A549 (cell line): ENCODE measurements at regions not wholly inside any gene's neighbourhood (a gene's known extent, or its start where the extent isn't known, plus 50 kb on each side); places are given as distances from the start of the nearest gene placed in this dataset.

Experiments used
- ATAC-seq, 2 experiments: fragments of 200-7000 bp in 1 of 2; fragments of >200 bp in 1 of 2; cut with Nextera tagmentation in 1 of 2; cut with Tn5 transposase in 1 of 2; 3 replicates each; pipeline versions ENCODE4 v1.8.0 to v1.9.1; 2018 to 2020; ENCODE audit warnings: mild to moderate bottlenecking in 1 of 2, moderate library complexity in 1 of 2
- CTCF ChIA-PET: fragments of 300-600 bp; sonication (Branson Sonifier 250); formaldehyde crosslinking; extraction: SDS; loops from one replicate; lab custom pipeline; 2021; ENCODE audit warnings: antibody characterized with exemption, inconsistent platforms; lab: Yijun Ruan, JAX
- POLR2A ChIA-PET: fragments of 350-600 bp; formaldehyde crosslinking; extraction: SDS; loops from one replicate; lab custom pipeline; 2021; ENCODE audit warnings: antibody characterized with exemption, inconsistent platforms; lab: Yijun Ruan, JAX
- DNase-seq, 2 experiments: peaks; one replicate each; pipeline versions ENCODE4 v3.0.0 to v3.0.0-alpha.2; 2011 to 2016; ENCODE audit warnings: low read depth in 1 of 2, low spot score in 1 of 2
- FAIRE-seq: peaks from 2 replicates; lab custom pipeline; 2011; peaks lifted over from hg19 to GRCh38; lab: Jason Lieb, UNC
- H3K27ac ChIP-seq, 2 experiments: fragments of >200 bp; sonication (Bioruptor Twin); formaldehyde crosslinking; 3 replicates each; pipeline ENCODE4 v1.5.1; 2016 to 2017
- H3K4me1 ChIP-seq: fragments of >200 bp; sonication (Bioruptor Twin); formaldehyde crosslinking; 3 replicates; pipeline ENCODE4 v1.6.1; 2016
- H3K4me2 ChIP-seq: fragments of >200 bp; sonication (Bioruptor Twin); formaldehyde crosslinking; 3 replicates; pipeline ENCODE4 v1.6.1; 2016
- H3K4me3 ChIP-seq: fragments of >200 bp; sonication (Bioruptor Twin); formaldehyde crosslinking; 3 replicates; pipeline ENCODE4 v1.5.1; 2016
- H3K9me3 ChIP-seq: fragments of >200 bp; sonication (Bioruptor Twin); formaldehyde crosslinking; 3 replicates; pipeline ENCODE4 v1.6.1; 2016
- CBX2 ChIP-seq: fragments of 200-600 bp; sonication (generic); IDR thresholded peaks from 2 replicates; pipeline ENCODE4 v1.6.1; 2016; ENCODE audit warnings: low read depth, mild to moderate bottlenecking, borderline replicate concordance
- CEBPB ChIP-seq, 2 experiments: fragments of >200 bp in 1 of 2; sonication (Bioruptor Twin) in 1 of 2; formaldehyde crosslinking in 1 of 2; IDR thresholded peaks; 2 replicates each; pipeline ENCODE4 v1.6.1; 2012 to 2016
- CHD4 ChIP-seq: fragments of 200-600 bp; sonication (generic); IDR thresholded peaks from 2 replicates; pipeline ENCODE4 v1.6.1; 2016; ENCODE audit warnings: antibody characterized with exemption, mild to moderate bottlenecking, borderline replicate concordance
- ESRRA ChIP-seq: fragments of 150-350 bp; IDR thresholded peaks from 2 replicates; pipeline ENCODE4 v1.6.1; 2014; ENCODE audit warnings: mild to moderate bottlenecking, low read length, borderline replicate concordance
- FOSB ChIP-seq: fragments of 250-450 bp; sonication (Bioruptor Pico); IDR thresholded peaks from 2 replicates; pipeline ENCODE4 v1.5.0; 2020; ENCODE audit warnings: mild to moderate bottlenecking, moderate library complexity
- HDAC2 ChIP-seq: fragments of 200-600 bp; sonication (generic); IDR thresholded peaks from 2 replicates; pipeline ENCODE4 v1.6.1; 2016
- HOXA7 ChIP-seq: fragments of 250-450 bp; sonication (Bioruptor Pico); IDR thresholded peaks from 2 replicates; pipeline ENCODE4 v1.5.0; 2020; ENCODE audit warnings: mild to moderate bottlenecking, moderate library complexity
- PHF8 ChIP-seq: fragments of 200-600 bp; sonication (generic); IDR thresholded peaks from 2 replicates; pipeline ENCODE4 v1.6.1; 2016; ENCODE audit warnings: low read depth, mild to moderate bottlenecking, antibody characterized with exemption, moderate library complexity, borderline replicate concordance
- POLR2A ChIP-seq: IDR thresholded peaks from 2 replicates; pipeline ENCODE4 v1.6.1; 2012; ENCODE audit warnings: mild to moderate bottlenecking, low read length
- RARB ChIP-seq: fragments of 250-450 bp; sonication (Bioruptor Pico); IDR thresholded peaks from 2 replicates; pipeline ENCODE4 v1.8.0; 2021; ENCODE audit warnings: mild to moderate bottlenecking, moderate library complexity
- RCOR1 ChIP-seq: fragments of 150-350 bp; IDR thresholded peaks from 2 replicates; pipeline ENCODE4 v1.6.1; 2014; ENCODE audit warnings: antibody characterized with exemption, low read length, low read depth
- SMC3 ChIP-seq: fragments of >200 bp; sonication (Bioruptor Twin); formaldehyde crosslinking; IDR thresholded peaks from 3 replicates; pipeline ENCODE4 v1.6.1; 2018; ENCODE audit warnings: inconsistent platforms
- WGBS: methylation state at CpG from one replicate; pipeline ENCODE4 v1.1.6; 2017; ENCODE audit errors: missing lambda C conversion rate; 5-methylcytosine and 5-hydroxymethylcytosine counted together
- TF ChIP-seq, protein P1 (sequence below): fragments of 200-600 bp; sonication (generic); IDR thresholded peaks from 2 replicates; pipeline ENCODE4 v1.6.1; 2016; ENCODE audit warnings: antibody characterized with exemption, mild to moderate bottlenecking, moderate library complexity
- TF ChIP-seq, protein P2 (sequence below): fragments of 250-450 bp; sonication (Bioruptor Pico); IDR thresholded peaks from 2 replicates; pipeline ENCODE4 v1.5.0; 2021; ENCODE audit warnings: mild to moderate bottlenecking, moderate library complexity, borderline replicate concordance
- TF ChIP-seq, protein P3 (sequence below): IDR thresholded peaks from 2 replicates; pipeline ENCODE4 v1.6.1; 2012
- TF ChIP-seq, protein P4 (sequence below): fragments of >200 bp; sonication (Bioruptor Twin); formaldehyde crosslinking; IDR thresholded peaks from 3 replicates; pipeline ENCODE4 v1.6.1; 2016
- TF ChIP-seq, protein P5 (sequence below): fragments of >200 bp; sonication (Bioruptor Twin); formaldehyde crosslinking; IDR thresholded peaks from 3 replicates; pipeline ENCODE4 v1.5.1; 2016

DNA sequence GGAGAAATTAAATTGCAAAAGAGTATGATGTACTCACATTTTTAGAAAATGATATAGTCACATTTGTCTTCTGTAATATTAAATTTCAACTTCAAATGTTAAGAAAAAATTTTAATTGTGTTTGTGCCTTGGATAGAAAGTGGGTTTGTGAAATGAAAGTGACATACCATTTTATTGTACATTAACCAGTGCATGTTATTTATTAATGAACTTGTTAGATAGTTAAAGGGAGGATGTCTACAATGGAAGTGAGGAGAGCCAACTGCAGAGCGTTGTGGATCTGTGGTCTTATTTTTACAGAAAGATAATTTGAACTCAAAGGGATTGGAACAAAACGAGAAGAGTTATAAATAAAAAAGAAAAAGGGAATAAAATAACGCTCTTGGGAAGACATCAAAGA lies 291.7 kb downstream of the ARL4A start:
- POLR2A ChIA-PET: no interaction called here
- FAIRE-seq: no peak

DNA sequence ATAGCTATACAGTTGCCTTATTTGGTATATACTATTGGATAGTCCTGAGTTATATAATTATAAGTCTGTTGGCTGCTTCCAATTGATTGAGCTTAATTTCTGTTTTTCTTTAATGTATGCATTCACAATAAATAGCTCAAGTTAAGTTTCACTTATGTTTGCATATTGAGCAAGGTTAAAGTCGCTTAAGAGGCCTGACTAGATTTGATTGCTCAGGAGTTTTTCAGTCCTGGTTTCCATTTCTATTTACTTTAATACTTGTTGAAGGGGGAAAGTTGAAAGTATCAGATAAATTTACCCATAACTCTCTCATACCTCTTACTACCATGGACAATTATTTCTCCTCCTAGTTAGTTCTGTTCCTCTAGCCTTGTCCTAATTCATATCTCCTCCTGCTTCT lies 294.7 kb downstream of the ARL4A start:
- ATAC-seq (no peak), DNase-seq (no peak), FAIRE-seq (peak; percentile 13)
- Histone ChIP-seq H3K4me2 (no peak overlapping the region), H3K4me1 (peaks cover 22% of the 10 kb centered on the region), H3K4me3 (no peak overlapping the region), H3K27ac (no peak overlapping the region), H3K9me3 (no peaks in the 10 kb centered on the region)
- CTCF ChIA-PET: no interaction called here
- POLR2A ChIA-PET: no interaction called here
- TF ChIP-seq CBX2 (no peak), ESRRA (no peak), RCOR1 (no peak), CEBPB (IDR thresholded peaks at IDR 0.05) (no peak), CHD4 (no peak), POLR2A (no peak), SMC3 (no peak), FOSB (no peak), HDAC2 (no peak), HOXA7 (CRISPR knock-in tag) (no peak), PHF8 (no peak), RARB (CRISPR knock-in tag) (no peak)
- TF ChIP-seq, protein P1, sequence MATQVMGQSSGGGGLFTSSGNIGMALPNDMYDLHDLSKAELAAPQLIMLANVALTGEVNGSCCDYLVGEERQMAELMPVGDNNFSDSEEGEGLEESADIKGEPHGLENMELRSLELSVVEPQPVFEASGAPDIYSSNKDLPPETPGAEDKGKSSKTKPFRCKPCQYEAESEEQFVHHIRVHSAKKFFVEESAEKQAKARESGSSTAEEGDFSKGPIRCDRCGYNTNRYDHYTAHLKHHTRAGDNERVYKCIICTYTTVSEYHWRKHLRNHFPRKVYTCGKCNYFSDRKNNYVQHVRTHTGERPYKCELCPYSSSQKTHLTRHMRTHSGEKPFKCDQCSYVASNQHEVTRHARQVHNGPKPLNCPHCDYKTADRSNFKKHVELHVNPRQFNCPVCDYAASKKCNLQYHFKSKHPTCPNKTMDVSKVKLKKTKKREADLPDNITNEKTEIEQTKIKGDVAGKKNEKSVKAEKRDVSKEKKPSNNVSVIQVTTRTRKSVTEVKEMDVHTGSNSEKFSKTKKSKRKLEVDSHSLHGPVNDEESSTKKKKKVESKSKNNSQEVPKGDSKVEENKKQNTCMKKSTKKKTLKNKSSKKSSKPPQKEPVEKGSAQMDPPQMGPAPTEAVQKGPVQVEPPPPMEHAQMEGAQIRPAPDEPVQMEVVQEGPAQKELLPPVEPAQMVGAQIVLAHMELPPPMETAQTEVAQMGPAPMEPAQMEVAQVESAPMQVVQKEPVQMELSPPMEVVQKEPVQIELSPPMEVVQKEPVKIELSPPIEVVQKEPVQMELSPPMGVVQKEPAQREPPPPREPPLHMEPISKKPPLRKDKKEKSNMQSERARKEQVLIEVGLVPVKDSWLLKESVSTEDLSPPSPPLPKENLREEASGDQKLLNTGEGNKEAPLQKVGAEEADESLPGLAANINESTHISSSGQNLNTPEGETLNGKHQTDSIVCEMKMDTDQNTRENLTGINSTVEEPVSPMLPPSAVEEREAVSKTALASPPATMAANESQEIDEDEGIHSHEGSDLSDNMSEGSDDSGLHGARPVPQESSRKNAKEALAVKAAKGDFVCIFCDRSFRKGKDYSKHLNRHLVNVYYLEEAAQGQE: no peak
- TF ChIP-seq, protein P2, sequence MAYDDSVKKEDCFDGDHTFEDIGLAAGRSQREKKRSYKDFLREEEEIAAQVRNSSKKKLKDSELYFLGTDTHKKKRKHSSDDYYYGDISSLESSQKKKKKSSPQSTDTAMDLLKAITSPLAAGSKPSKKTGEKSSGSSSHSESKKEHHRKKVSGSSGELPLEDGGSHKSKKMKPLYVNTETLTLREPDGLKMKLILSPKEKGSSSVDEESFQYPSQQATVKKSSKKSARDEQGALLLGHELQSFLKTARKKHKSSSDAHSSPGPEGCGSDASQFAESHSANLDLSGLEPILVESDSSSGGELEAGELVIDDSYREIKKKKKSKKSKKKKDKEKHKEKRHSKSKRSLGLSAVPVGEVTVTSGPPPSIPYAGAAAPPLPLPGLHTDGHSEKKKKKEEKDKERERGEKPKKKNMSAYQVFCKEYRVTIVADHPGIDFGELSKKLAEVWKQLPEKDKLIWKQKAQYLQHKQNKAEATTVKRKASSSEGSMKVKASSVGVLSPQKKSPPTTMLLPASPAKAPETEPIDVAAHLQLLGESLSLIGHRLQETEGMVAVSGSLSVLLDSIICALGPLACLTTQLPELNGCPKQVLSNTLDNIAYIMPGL (CRISPR knock-in tag): no peak
- TF ChIP-seq, protein P3, sequence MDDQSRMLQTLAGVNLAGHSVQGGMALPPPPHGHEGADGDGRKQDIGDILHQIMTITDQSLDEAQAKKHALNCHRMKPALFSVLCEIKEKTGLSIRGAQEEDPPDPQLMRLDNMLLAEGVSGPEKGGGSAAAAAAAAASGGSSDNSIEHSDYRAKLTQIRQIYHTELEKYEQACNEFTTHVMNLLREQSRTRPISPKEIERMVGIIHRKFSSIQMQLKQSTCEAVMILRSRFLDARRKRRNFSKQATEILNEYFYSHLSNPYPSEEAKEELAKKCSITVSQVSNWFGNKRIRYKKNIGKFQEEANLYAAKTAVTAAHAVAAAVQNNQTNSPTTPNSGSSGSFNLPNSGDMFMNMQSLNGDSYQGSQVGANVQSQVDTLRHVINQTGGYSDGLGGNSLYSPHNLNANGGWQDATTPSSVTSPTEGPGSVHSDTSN: no peak
- TF ChIP-seq, protein P4, sequence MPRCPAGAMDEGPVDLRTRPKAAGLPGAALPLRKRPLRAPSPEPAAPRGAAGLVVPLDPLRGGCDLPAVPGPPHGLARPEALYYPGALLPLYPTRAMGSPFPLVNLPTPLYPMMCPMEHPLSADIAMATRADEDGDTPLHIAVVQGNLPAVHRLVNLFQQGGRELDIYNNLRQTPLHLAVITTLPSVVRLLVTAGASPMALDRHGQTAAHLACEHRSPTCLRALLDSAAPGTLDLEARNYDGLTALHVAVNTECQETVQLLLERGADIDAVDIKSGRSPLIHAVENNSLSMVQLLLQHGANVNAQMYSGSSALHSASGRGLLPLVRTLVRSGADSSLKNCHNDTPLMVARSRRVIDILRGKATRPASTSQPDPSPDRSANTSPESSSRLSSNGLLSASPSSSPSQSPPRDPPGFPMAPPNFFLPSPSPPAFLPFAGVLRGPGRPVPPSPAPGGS: no peak
- TF ChIP-seq, protein P5, sequence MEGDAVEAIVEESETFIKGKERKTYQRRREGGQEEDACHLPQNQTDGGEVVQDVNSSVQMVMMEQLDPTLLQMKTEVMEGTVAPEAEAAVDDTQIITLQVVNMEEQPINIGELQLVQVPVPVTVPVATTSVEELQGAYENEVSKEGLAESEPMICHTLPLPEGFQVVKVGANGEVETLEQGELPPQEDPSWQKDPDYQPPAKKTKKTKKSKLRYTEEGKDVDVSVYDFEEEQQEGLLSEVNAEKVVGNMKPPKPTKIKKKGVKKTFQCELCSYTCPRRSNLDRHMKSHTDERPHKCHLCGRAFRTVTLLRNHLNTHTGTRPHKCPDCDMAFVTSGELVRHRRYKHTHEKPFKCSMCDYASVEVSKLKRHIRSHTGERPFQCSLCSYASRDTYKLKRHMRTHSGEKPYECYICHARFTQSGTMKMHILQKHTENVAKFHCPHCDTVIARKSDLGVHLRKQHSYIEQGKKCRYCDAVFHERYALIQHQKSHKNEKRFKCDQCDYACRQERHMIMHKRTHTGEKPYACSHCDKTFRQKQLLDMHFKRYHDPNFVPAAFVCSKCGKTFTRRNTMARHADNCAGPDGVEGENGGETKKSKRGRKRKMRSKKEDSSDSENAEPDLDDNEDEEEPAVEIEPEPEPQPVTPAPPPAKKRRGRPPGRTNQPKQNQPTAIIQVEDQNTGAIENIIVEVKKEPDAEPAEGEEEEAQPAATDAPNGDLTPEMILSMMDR: no peak
- 83% methylated on average over 1 of the region's 1 CpG for WGBS

More for the DNA sequence above, 291.7 kb downstream of the ARL4A start:
- TF ChIP-seq CEBPB (IDR thresholded peaks at IDR 0.05): peak in 1 of 2 experiments; percentile 6; a peak in 1 of 4 replicates
- TF ChIP-seq, protein P4: no peak
- DNase-seq (peak in 1 of 2 experiments; percentile 11), ATAC-seq (no peak)
- 26% methylated on average over 3 of the region's 3 CpGs for WGBS
- CTCF ChIA-PET: no interaction called here
- H3K4me3 ChIP-seq: no peak overlapping the region
- H3K4me2 ChIP-seq: peak overlapping the region; percentile 45
- no peaks in the 10 kb centered on the region for H3K9me3 ChIP-seq
- H3K4me1 ChIP-seq: peaks cover 17% of the 10 kb centered on the region; the same call in 2 of the 3 replicates
- H3K27ac ChIP-seq: peak overlapping the region; percentile 32 to 41; a peak in 2 of 6 replicates
